GM03348 (cell line): ENCODE measurements at regions not wholly inside any gene's neighbourhood (a gene's known extent, or its start where the extent isn't known, plus 50 kb on each side); places are given as distances from the start of the nearest gene placed in this dataset.
"Not testable (repeated sequence)": the region's sequence is repeated elsewhere in the genome, so short reads cannot be mapped to it uniquely, and the experiment has no call there.

Experiments
- DNase-seq: peaks from one replicate; pipeline ENCODE4 v3.0.0; 2012; ENCODE audit warnings: low spot score

GRCh38 chr18:22701795-22702194 is 231.3 kb upstream of the RBBP8 start:
- DNase-seq = no peak

- DNase-seq = no peak
Measured at GRCh38 chr18:22702806-22703205, 230.3 kb upstream of the RBBP8 start.

DNA sequence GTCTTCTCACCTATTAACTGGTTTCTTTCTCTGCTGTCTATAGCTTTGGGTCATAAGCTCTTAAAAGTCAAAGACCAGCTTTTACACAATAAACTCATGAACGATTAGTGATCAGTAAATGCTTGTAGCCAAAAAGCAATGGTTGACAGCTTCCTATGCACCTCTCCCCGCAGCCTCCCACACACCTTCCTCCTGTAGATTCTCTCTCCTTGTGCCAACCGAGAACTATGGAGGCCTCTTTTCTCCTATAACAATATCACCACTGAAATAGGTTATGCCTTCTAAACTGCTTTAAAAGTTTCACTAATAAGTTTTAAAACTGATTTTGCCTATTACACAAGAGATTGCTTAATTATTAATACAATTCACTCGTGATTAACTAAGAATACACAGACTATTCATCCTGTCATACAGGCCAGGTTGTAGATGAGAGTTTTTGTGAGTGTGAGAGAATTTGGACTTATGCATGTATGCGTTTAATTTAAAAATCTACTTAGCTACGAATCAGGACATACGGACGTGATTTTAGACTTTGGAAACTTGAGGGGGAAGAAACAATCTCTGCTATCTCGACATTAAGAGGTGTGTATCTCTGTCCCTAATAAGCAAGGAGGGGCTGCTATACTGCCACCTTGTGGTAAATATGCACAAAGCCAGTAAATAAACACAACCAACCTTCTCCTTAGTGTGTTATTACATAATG is 229.1 kb upstream of the RBBP8 start:
- peak; percentile 66 for DNase-seq

- DNase-seq = no peak
Measured at GRCh38 chr18:22704586-22704918, 228.6 kb upstream of the RBBP8 start.

DNA sequence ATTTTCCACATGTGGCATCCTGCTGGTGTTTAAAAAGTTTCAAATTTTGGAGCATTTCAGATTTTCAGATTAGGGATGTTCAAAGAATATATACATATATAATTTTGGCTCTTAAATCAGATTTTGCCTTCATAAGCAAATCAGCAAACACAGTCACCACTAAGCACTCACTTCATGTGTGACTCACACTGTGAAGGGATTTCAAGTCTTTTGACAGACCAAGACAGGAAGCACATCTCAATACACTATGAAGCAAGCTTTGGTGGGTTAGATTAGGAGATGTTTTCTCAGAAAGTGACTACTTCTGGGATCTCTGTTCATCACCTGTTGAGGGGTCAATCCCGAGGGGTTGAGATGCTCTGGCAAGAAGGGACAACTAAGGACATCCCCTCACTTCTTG is 227.8 kb upstream of the RBBP8 start:
- peak; percentile 63 for DNase-seq

DNA sequence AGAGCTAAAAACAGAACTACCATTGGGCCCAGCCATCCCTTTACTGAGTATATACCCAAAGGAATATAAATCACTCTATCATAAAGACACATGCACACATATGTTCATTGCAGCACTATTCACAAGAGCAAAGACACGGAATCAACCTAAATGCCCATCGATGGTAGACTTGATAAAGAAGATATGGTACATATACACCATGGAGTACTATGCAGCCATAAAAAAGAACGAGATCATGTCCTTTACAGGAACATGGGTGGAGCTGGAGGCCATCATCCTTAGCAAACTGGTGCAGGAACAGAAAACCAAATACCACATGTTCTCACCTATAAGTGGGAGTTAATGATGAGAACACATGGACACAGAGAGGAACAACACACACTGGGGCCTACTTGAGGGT is 227.1 kb upstream of the RBBP8 start:
- not testable (repeated sequence) for DNase-seq

DNA sequence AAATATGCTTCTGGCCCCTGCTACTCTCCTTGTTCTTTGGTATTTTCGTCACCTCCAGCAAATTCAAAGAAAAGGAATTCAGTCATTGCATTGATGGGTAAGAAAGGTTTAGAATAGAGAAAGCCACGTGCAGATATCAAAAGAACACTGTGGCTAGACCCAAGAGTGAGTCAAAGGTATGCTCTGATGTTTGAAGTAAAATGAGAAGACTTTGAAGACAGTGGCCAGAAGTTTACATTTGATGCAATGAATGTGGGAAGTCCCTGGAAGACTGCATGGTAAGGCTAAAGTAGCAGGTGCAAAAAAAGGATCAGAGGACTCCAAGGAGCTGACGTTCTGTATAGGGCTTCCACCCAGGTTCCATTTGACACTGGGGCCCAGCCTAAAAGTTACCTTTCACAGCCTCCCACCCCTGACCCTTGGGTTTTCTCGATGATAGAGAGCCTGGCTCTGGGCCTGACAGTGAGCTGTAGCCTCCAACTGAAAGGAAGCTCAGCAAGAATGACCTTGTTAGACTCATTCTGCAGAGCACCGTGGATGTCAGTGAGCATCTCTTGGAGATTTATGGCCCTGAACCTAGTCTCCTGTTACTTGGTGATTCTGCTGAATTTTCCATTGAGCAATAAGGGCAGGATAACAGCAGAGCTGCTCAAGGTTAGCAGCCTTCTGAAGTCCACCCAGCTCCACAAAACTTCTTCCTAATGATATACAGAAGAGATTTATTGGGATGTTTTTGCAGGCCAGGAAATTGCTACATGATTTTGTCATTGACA is 223.7 kb upstream of the RBBP8 start:
- peak; percentile 54 for DNase-seq

DNA sequence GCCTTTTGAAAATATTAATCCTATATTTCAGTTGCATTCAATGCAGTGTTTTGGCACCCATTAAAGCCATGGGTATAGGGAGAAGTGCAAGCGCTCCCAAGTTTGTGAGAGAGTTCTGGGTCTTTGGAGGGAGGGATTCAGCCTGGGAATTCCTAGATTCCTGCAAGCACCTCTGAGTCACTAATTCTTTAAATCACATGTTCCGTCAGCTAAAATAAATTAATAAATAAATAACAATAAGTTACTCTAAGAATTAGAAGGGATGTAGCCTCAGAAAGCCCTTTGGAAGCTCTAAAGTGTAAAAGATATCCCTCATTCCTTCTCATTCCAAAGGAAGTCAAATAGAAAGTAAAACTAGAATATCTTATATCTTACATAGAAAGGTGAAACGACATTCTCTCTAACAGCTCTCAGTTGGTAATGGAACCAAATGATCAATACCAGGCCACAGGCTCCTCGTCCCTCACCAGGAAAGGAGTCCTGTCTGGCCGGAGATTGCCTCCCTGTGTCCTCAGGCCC is 222.4 kb upstream of the RBBP8 start:
- no peak for DNase-seq

GRCh38 chr18:22711192-22711685 is 221.9 kb upstream of the RBBP8 start:
- peak; percentile 56 for DNase-seq

- DNase-seq = no peak
Measured at GRCh38 chr18:22713511-22713910, 219.6 kb upstream of the RBBP8 start.

GRCh38 chr18:22717536-22717935 is 215.6 kb upstream of the RBBP8 start:
- not testable (repeated sequence) for DNase-seq

GRCh38 chr18:22723221-22723620 is 209.9 kb upstream of the RBBP8 start:
- DNase-seq = no peak

- no peak for DNase-seq
Measured at GRCh38 chr18:22723773-22724172, 209.4 kb upstream of the RBBP8 start.

DNA sequence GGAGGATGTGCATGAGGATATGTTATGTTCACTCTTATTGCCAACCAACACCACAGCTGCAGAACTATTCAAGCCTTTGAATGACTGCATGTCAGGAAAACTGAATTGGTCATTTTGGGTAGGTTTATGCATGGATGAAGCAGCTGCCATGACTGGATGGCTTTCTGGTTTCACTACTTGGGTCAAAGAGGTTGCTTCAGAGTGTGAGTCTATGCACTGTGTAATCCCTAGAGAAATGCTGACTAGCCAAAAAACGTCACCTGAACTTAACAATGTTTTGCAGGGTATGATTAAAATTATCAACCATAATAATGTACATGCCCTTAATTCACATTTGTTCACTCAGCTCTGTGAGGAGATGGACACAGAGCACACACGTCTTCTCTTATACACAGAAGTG is 206.7 kb upstream of the RBBP8 start:
- no peak for DNase-seq

DNA sequence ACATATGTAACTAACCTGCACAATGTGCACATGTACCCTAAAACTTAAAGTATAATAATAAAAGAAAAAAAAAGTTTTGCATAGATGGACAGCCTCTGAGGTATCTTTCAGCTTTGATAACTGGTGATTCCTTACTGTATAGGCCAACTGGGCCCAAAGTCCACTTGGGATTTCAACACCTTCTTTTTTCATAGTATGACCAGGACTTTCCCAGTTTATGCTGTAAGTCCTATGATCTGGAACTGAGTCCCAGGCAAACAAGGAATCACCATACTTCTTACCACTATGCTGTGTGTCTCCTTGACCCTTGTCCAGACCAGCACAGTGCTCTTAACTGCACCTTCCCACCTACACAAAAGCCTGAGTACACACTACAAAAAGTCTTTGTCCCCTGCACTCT is 205.1 kb upstream of the RBBP8 start:
- DNase-seq = no peak

DNA sequence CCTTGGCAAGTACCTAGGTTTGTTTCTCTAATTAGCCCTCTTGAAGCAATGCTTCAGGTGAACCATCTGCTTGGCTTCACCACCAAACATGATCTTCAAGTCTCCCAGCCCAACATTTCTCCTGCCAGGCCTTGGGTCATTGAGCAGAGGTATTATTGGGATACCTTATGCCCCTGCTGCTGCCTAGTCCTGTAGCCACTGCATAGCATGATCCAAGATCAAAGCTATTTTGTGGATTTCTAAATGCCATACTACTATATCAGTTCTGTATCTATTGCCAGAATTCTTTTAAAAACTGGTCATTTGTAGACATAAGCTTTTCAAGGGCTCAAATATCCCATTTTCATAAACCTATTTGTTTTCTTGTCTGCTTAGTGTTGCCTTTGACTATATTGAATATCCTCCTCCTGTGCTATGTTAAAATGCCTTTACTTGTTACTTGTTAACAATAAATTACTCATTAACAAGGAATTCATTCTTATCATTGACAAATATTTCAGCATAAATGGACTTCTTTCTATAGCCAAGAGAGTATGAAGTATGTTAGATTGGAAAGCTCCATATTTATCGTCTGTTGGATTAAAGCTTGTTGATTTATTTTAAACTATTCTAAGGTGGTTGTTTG is 204.5 kb upstream of the RBBP8 start:
- DNase-seq = no peak

DNA sequence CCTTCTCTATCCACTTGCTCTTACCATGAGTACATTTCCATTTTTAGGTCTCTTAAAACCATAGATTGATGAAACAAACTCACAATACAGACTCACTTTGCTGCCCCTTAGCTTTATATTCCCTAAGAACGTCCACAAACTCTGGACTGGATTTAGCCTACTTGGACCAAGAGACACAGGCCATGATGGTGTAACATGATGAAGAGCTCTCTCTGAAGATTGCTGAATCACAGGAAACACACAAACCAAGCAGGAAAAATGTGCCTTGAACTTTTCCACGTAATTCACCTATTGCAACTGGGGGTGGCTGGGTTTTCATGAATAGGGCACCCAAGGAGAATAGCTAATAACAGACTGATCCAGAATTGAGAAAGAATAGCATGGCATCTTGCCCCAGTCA is 201.7 kb upstream of the RBBP8 start:
- DNase-seq = no peak

- DNase-seq = no peak
Measured at GRCh38 chr18:22734105-22734661, 198.9 kb upstream of the RBBP8 start.

- peak; percentile 30 for DNase-seq
Measured at GRCh38 chr18:22734791-22735627, 198.1 kb upstream of the RBBP8 start.

GRCh38 chr18:22737054-22737453 is 196.1 kb upstream of the RBBP8 start:
- no peak for DNase-seq

- DNase-seq = no peak
Measured at GRCh38 chr18:22739061-22739642, 194.0 kb upstream of the RBBP8 start.
